ENCODE measurements at regions not wholly inside any gene's neighbourhood (a gene's known extent, or its start where the extent isn't known, plus 50 kb on each side); places are given as distances from the start of the nearest gene placed in this dataset.
"Not testable (repeated sequence)": the region's sequence is repeated elsewhere in the genome, so short reads cannot be mapped to it uniquely, and the experiment has no call there.

- DNase-seq (ENCODE audit: low read depth, low spot score): no peak
- in situ Hi-C loops (cut with HindIII; ENCODE audit: low sequenced_read_pairs): no loop called here
- H3K4me3 ChIP-seq (ENCODE audit: low read depth, low read length): no peak overlapping the region
- TF ChIP-seq CTCF (IDR thresholded peaks at IDR 0.05; ENCODE audit: low read depth, low read length): no peak
Measured at GRCh38 chr6:86306210-86306609, 631.1 kb upstream of the HTR1E start.

- no peak for DNase-seq (ENCODE audit: low read depth, low spot score)
- no peak for TF ChIP-seq CTCF (IDR thresholded peaks at IDR 0.05; ENCODE audit: low read depth, low read length)
- no peak overlapping the region for H3K4me3 ChIP-seq (ENCODE audit: low read depth, low read length)
- in situ Hi-C loops (cut with HindIII; ENCODE audit: low sequenced_read_pairs): no loop called here
Measured at GRCh38 chr6:86285876-86286275, 643.2 kb upstream of the SYNCRIP start.

GRCh38 chr6:86284809-86285480 lies 642.3 kb upstream of the SYNCRIP start:
- H3K4me3 ChIP-seq (ENCODE audit: low read depth, low read length); in situ Hi-C loops (cut with HindIII; ENCODE audit: low sequenced_read_pairs); DNase-seq (ENCODE audit: low read depth, low spot score): not testable (repeated sequence)

GRCh38 chr6:86283596-86283995 lies 640.9 kb upstream of the SYNCRIP start:
- DNase-seq (ENCODE audit: low read depth, low spot score); H3K4me3 ChIP-seq (ENCODE audit: low read depth, low read length); in situ Hi-C loops (cut with HindIII; ENCODE audit: low sequenced_read_pairs): not testable (repeated sequence)

- H3K4me3 ChIP-seq (ENCODE audit: low read depth, low read length): no peak overlapping the region
- DNase-seq (ENCODE audit: low read depth, low spot score): no peak
- in situ Hi-C loops (cut with HindIII; ENCODE audit: low sequenced_read_pairs): no loop called here
- no peak for TF ChIP-seq CTCF (IDR thresholded peaks at IDR 0.05; ENCODE audit: low read depth, low read length)
Measured at GRCh38 chr6:86276056-86276455, 633.4 kb upstream of the SYNCRIP start.

- TF ChIP-seq CTCF (IDR thresholded peaks at IDR 0.05; ENCODE audit: low read depth, low read length): no peak
- in situ Hi-C loops (cut with HindIII; ENCODE audit: low sequenced_read_pairs): no loop called here
- no peak for DNase-seq (ENCODE audit: low read depth, low spot score)
- no peak overlapping the region for H3K4me3 ChIP-seq (ENCODE audit: low read depth, low read length)
Measured at GRCh38 chr6:86273936-86274335, 631.2 kb upstream of the SYNCRIP start.

GRCh38 chr6:86256615-86257187 lies 614.0 kb upstream of the SYNCRIP start:
- no peak overlapping the region for H3K4me3 ChIP-seq (ENCODE audit: low read depth, low read length)
- no peak for DNase-seq (ENCODE audit: low read depth, low spot score)
- no peak for TF ChIP-seq CTCF (IDR thresholded peaks at IDR 0.05; ENCODE audit: low read depth, low read length)
- in situ Hi-C loops (cut with HindIII; ENCODE audit: low sequenced_read_pairs): no loop called here
